Nucleus accumbens (tissue), 56 donors: ENCODE measurements at regions not wholly inside any gene's neighbourhood (a gene's known extent, or its start where the extent isn't known, plus 50 kb on each side); places are given as distances from the start of the nearest gene placed in this dataset.
A peak's percentile ranks its signal among the peaks of the same experiment; 100 is the strongest.

Experiments
- DNase-seq, 56 donors: peaks; one replicate each; lab custom pipeline; 2025; lab: John Stamatoyannopoulos, UW

DNA sequence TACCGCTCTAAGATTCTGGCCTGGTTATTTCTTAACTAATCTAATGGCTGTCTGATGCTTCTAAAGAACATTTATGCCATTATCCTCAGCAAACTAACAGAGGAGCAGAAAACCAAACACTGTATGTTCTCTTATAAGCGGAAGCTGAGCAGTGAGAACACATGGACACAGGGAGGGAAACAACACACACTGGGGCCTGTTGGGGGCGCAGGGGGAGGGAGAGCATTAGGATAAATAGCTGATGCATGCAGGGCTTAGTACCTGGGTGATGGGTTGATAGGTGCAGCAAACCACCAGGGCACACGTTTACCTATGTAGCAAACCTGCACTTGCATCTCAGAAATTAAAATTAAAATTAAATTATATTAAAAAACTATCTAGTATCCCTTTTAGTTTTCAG lies 853.5 kb downstream of the GATA3 start:
- DNase-seq, result no peak

DNA sequence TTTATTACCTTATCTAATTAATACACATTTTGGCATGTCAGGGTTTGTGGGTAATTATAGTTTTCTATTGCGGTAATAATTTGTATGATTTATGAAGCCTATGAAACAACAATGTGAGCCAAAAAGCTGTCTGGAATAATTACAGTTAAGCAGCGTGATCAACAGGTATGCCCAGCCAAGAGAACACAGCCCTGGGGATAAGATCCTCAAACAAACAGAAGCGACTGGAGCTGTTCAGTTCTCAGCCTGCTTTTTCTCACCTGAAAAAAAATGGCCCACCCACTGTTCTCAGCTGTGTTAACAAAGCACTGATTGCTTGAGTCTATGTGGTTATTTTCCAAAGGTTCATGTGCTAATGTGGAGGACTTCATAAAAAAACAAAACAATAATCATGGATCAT lies 855.8 kb downstream of the GATA3 start:
- no peak for DNase-seq

DNA sequence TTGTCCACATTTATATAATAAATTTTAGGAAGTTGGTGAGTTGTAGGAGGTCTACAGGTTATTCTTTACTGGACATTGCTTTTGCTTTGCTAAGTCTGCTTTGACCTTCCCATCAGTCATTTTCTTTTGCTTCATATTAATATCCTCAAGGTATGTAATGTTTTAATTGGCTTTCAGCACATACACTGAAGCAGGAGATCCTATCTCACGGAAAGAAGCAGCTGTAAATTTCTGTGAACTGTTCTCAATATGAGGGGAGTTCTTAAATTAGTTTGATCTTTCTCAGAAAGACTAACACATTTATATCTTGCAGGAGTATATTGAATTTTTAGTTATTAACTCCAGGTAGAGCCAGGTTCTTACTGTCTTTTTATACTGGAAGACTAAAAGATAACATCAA lies 856.5 kb downstream of the GATA3 start:
- no peak for DNase-seq

DNA sequence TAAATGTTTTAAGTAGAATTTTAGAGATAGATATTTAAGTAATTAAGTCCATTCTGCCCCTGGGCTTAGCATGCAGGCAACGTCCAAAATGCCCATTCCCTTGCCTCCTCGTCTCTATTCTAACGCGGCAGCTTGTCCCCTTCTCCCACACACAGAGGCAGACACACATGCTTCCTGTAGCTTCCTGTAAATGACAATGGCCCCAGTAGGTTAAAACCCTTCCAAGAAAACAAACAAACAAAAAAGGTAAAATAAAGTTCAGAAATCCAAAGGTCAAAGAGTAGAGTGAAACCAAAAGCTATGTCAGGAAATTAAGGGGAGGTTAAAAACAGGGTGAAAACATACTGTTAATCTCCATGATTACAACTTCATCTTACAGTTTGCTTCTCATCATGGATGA lies 857.6 kb downstream of the GATA3 start:
- DNase-seq, result no peak

DNA sequence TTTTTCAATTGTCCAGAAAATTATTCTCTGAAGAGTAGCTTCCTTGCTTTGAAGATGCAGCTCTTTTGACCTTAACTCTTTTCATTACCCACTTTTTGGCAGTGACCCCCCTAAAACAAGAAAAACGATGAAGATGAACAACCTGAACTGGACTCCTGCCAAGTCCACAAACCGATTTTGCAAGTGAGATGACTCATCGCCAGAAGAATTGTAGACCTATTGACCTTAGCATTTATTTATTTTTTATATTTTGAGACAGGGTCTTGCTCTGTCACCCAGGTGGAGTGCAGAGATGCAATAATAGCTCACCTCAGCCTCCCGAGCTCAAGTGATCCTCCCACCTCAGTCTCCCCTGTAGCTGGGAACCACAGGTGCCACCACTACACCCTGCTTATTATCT lies 859.2 kb downstream of the GATA3 start:
- DNase-seq, result no peak

DNA sequence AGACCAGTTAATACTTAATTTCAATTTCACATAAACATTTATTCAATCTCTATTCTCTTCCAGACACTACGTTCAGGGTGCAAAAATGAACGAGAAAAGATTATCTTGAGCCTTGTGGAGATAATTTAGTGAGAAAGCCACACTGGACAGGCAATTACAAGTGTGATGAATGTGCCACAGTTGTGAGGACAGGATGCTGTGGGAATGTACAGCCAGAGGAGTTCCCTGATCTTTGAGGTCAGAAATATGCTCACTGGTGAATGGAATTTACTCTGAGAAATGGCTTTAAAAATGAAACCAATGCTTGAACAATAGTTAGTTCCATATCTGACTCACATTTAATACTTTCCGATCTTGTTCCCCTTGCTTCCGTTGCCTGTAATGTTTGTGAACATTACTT lies 864.8 kb downstream of the GATA3 start:
- DNase-seq, result no peak

DNA sequence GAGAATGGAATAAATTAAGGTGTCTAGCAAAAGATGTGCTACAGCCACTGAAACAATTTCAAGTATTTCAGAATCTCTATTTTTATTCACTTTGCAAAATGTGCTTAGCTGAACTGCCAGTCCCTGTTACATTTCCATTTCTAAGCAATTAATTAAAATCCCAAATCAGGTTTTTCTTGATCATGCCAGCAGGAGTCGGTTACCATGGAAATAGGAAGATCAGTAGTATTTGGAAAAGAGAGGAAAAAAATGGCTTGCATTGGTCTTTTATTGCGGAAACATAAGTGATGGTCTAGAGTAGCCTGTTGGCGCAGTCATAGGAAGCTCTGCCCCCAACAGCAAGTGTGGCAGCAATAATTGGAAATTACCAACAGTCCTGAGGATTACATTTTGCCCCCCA lies 867.1 kb downstream of the GATA3 start:
- DNase-seq, result no peak

DNA sequence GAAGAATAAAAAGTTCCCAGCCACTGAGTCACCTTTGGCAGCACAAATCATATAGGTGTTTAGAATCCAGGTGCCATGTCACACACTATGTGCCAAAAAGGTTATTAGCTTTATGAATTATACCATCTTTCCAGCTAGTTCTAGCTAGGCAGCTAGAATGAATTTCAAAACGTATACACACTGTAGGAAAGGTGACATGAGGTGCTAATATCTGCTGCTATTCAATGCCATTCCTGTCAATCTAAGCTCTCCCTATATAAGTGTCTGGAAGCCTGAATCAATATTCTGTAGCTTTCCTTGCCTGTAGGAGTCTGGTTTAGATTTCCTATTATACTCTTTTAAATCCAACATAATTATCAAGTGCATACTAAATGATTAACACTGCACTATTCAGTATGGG lies 868.6 kb downstream of the GATA3 start:
- DNase-seq, result no peak

DNA sequence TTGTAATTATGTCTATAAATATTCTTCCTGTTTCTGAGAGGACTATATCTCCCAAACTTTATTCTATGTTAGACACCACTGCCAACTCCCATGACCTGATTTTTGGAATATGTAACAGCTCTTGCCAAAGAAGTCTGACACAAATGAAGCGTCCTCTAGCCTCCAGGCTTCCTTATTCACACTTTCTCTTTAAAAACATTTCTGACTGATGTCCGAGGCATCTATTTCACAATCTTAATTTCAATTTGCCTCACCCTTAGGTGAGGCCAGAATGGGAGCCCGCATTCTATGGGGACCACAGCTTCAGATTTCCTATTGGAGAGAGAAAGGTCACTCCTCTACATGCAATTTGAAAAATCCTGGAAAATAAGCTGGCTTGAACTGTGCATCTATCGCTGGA lies 873.2 kb downstream of the GATA3 start:
- DNase-seq, result no peak

DNA sequence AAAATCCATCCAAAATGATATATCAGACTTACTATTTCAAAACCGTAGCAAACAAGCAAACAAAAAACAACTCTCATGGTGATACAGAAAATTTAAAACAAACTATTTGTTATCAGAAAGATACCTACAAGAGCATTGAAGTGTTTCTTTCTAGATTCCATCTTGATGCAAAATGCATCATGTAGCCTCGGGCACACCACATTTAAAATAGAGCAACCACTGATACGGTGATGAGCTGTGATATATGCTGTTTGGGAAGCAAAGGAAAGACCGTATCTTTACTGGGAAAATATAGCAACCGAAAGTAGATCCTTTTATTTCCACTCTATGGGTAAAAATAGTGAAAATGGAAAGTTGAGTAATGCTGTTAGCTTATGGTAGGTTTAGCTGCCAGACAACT lies 892.0 kb downstream of the GATA3 start:
- no peak for DNase-seq

DNA sequence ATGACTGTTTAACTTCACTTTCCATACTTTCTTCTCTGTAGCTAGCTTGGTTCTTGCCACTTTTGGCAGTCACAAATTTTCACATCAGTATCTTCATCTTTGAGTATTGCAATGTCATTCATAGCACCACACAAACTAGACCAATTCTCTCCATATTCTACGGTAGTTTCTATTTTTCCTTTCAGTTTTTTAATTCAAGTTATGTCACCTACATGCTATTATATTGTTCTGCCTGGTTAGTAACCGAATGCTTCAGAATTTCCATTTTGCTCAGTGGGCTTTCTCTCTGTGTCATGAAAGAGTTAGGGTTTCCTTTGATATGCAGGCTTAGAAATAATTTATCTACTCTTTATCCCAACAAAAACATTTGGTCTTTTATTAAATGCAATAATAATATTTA lies 896.5 kb downstream of the GATA3 start:
- DNase-seq, result no peak

DNA sequence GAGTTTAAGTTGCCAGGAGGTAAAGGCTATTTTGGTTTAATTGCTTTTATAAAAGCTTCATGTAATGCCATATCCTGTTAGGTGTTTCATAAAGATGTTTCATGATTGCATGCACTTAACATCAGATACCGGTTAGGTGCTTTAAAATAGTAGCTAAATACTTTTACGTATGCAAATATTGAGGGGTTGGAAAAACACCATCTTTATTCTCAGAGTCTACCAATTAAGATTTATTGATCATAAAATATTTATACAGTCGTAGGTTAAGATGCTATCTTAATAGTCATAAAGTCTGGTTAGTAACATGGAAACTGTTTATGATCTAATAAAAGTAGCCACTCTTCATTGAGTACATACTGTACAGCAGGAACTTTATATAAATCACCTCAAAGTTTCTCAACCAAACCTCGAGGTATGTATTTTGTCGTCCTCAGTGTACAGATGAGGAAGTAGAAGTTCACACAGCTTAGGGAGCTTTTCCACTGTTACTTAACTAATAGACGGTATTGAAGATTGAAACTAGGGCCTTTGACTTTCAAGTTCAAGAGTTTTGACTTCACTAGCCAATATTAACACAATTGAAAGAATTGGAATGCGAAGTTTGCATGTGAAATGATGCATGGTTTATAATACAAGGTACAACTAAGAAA lies 897.1 kb downstream of the GATA3 start:
- no peak for DNase-seq

DNA sequence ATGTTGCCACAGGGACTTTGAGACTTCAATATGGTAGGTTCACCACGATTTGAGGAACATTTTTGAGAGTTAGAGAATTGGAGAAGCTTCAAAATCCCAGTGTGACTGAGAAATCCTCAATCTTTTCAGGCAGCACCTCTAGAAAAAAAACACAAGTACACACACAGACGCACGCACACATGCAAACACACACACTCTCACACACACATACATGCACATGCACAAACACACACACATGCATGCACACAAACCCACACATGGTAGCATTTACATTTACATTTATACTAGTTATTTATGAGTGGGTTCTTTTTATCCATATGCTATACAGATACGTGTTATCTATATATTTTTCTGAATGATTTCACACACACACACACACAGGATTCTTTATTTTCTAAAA lies 901.9 kb downstream of the GATA3 start:
- no peak for DNase-seq

DNA sequence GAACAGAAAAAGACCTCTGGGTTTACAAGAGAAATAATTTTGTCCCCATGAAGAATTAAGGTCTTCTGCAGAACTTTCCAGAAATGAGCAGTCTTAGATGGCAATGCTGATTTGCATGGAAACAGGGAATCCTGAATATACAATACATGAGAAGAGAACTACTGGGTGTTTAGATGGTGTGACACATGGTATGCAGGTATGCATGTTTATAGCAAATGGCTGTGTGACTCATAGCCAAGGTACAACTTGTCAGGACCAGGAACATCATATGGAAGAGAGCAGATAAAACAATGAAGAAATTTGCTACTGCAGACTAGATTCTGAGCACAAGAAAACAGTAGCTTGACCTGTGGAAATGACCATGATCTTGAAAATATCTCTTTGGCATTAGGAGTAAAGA lies 907.8 kb downstream of the GATA3 start:
- no peak for DNase-seq

DNA sequence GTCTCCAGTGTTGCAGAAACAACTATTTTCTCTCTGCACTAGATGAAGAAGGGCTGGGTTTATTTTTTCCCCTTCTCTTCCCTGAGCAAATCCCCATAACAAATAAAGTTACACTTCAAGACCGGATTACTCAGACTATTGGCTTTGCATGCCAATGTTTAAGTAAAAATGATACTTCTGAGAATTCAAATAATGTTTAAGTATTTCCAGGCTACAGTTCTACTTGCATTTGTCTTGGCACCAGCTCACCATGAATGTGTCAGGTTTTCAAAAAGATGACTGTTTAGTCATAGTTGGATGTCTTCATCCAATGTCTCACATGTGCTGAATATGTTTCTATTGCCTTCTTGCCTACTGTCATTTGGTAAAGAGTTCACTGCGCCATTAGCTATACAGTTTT lies 912.6 kb downstream of the GATA3 start:
- no peak for DNase-seq

DNA sequence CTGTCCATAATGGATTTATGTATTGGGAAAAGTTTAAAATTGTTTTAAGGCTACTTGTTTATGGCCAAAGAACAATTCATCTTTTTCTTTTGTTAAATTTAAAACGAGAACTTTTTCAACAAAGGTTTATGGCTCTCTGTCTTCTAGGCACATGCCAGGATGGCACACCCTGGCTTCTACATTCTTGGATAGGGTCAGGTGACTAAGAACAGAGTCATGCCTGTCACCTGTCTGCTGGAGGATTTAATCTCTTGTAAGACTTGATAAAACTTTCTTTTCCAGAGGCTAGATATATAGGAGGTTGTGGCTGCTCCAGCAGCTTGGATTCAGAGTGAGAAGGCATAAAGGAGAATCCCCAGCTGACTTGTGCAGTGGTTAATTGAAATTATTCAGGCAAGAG lies 915.4 kb downstream of the GATA3 start:
- no peak for DNase-seq

DNA sequence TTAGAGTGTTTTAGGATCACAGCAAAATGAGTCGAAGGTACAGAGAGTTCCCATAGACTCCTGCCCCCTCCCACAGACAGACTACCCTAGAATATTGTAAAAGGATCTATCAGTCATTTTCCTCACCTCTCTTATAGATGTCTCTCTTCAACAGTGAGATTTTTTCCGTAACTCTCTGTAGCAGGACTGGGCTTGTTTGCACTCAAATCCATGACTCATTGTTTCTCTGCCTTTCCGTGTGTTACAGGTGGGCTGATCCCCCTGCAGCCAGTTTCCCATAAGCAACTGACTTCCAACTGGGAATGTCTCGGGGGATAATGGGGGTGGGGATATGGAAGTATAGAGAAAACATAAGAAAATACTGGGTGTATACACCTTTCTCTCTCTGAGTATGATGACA lies 921.0 kb downstream of the GATA3 start:
- DNase-seq, result no peak

DNA sequence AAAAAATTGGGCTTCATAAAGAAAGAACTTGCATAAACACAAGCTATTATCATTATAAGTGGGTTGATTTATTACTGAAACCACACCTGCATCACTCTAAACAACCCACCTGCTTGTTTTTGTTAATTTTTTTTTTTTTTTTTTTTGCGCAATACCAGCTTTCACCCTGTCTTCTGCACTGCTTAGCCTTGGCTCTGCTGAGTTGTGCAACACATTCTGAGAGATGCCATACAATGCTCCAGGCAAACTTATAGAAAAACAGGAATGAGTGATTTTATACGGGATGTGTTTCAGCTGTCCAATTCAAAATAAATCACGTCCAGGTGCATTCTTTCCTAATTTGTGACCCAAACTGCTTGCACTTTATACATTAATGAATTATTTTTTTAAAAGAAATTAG lies 923.6 kb downstream of the GATA3 start:
- DNase-seq, result no peak

DNA sequence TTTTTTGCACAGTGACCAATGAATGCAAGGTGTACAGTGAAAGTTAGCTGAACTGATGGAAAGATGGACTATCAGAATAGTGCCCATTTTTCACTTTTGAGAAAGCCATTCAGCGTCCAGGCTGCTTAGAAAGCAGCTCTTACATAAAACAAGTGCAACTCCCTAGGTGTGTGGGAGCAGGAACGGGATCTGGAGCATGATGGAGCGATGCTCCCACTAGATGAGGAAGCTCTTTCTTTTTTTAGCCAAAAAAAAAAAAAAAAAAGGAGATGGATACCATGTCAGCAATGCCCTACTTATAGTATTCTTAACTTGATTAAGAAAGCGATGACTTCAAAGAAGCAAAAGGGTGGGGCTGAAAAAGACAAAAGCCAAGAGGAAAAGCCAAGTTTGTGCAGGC lies 925.5 kb downstream of the GATA3 start:
- DNase-seq, result peak in 1 of 56 donors; percentile 1

DNA sequence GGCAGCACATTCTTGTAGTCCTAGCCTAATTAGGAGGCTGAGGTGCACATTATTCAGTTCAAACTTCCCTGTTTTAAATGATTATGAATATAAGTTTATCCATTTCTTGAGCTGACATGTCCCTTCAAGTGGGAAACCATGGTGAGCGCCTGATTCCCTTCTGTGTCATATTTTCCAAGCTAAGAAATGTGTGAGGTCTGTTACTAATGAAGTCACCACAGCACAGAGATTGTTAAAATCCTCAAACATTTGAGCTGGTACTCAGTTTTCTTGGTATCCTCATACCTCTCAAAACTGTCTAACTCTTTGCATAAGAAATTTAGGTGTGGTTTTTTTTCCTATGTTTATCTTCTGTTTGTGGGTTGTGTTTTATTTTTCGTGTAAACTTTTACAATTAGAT lies 926.8 kb downstream of the GATA3 start:
- DNase-seq, result no peak

DNA sequence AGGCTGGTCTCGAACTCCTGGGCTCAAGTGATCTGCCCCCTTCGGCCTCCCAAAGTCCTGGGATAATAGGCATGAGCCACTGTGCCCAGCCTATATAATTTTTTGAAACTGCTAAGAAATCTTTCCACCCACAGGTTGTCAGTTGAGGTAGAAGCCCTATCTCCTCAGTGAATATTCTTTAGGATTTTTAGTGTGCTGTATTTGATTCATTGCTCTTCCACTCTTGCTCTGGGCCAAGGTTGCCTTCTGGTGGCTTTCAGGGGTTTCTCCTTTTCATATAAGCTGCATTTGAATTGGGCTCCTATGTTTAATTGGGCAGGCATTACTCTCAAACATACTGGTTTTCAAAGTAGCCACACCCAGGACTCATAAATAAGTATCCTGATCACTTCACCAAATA lies 931.2 kb downstream of the GATA3 start:
- no peak for DNase-seq

DNA sequence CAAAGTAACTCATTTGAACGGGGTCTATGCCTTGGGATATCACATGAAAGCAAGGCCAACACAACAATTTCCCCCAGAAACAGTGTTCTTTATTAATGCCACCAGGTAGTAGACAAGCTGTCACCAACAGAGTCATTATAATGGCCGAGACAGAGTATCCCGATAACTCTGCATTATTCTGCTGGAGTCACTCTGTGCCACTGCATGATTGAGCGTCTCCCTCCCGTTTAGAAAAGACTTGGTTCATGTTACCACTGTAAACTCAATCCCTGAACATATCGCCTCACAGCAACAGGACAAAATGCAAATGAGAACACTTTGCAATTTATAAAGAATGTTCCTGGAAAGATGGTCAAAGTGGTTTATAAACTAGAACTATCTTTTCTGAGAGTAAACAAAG lies 932.5 kb downstream of the GATA3 start:
- no peak for DNase-seq

DNA sequence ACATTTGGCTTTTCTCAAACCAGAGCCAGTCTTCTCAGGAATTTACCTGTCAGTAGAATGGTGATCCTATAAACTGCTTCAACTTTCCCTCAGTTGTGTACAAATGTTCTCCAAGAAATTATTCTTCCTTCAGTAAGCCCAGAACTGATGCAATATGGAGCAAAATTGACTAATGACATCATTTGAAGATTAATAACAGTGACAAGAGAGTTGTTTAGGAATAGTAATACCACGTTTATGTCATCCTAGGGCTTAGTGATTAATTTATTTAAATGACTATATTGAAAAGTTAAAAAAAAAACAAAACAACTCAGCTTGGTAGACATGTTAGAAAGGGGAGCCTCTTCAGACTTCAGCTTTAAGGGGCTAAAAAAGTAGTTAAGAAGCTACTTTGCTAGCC lies 933.2 kb downstream of the GATA3 start:
- no peak for DNase-seq
